ENCODE measurements at regions not wholly inside any gene's neighbourhood (a gene's known extent, or its start where the extent isn't known, plus 50 kb on each side); places are given as distances from the start of the nearest gene placed in this dataset.
A peak's percentile ranks its signal among the peaks of the same experiment; 100 is the strongest.

DNA sequence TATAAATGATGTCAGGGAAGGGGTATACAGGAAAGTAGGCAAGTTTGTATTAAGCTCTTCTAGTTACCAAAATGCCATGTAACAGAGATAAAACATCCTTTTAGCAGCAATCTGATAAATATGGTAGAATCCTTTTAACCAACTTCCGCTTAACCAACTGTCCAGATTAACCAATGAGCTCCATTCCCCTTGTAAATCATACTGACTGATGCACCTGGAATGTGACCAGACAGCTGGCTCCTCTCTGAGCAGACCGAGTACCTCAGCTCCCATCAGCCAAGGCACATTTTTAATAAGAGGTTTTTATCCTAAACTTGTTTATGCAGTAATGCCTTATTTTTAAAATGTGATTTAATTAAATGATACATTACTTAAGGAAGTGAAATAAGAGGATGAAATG, 66.4 kb downstream of the KLF12 start:
- DNase-seq (ENCODE audit: extremely low spot score): no peak
- 71% methylated on average over 2 of the region's 2 CpGs for WGBS
- Histone ChIP-seq H3K4me3 (no peak overlapping the region), H3K27me3 (no peaks in the 10 kb centered on the region), H3K9me3 (no peaks in the 10 kb centered on the region), H3K27ac (replicated peaks in 1 of 4) (no peak overlapping the region), H3K4me1 (peaks cover 12 to 40% (median 37%) of the 10 kb centered on the region in 4 donors), H3K36me3 (no peaks in the 10 kb centered on the region)
- TF ChIP-seq, protein P1, sequence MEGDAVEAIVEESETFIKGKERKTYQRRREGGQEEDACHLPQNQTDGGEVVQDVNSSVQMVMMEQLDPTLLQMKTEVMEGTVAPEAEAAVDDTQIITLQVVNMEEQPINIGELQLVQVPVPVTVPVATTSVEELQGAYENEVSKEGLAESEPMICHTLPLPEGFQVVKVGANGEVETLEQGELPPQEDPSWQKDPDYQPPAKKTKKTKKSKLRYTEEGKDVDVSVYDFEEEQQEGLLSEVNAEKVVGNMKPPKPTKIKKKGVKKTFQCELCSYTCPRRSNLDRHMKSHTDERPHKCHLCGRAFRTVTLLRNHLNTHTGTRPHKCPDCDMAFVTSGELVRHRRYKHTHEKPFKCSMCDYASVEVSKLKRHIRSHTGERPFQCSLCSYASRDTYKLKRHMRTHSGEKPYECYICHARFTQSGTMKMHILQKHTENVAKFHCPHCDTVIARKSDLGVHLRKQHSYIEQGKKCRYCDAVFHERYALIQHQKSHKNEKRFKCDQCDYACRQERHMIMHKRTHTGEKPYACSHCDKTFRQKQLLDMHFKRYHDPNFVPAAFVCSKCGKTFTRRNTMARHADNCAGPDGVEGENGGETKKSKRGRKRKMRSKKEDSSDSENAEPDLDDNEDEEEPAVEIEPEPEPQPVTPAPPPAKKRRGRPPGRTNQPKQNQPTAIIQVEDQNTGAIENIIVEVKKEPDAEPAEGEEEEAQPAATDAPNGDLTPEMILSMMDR (IDR thresholded peaks at IDR 0.05): no peak
- intact Hi-C loops (cut with DNase I): no loop called here

DNA sequence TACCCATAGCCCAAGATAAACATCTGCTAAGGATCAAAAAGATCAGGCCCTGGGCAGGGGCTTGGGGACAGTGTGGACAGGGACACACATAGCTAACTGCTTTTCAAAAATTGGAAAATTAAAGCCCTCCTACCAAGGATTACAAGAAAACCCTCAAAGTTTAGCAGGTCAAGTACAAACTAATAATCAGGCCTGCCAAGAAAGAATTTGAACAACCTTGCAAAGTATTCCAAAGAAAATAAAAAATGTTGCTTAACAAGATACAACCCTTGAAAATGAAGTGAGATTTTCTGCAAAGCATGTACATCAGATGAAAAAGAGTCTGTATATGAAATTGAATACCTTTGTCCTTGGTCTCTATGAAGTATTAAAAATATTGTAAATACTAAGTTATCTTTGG, 67.3 kb downstream of the KLF12 start:
- Histone ChIP-seq H3K27ac (replicated peaks in 1 of 4) (no peak overlapping the region), H3K4me1 (peaks cover 20 to 49% (median 46%) of the 10 kb centered on the region in 4 donors), H3K36me3 (no peaks in the 10 kb centered on the region), H3K27me3 (no peaks in the 10 kb centered on the region), H3K4me3 (no peak overlapping the region), H3K9me3 (no peaks in the 10 kb centered on the region)
- no peak for TF ChIP-seq EP300 (IDR thresholded peaks at IDR 0.05)
- TF ChIP-seq POLR2AphosphoS5 (IDR thresholded peaks at IDR 0.05): no peak
- TF ChIP-seq, protein P1 (IDR thresholded peaks at IDR 0.05): no peak
- no peak for TF ChIP-seq POLR2A (IDR thresholded peaks at IDR 0.05; ENCODE audit: low read depth)
- no peak for DNase-seq (ENCODE audit: extremely low spot score)
- intact Hi-C loops (cut with DNase I): no loop called here

GRCh38 chr13:74064805-74065312, 69.3 kb downstream of the KLF12 start:
- Histone ChIP-seq H3K27ac (replicated peaks in 1 of 4) (no peak overlapping the region), H3K27me3 (no peaks in the 10 kb centered on the region), H3K36me3 (no peaks in the 10 kb centered on the region), H3K9me3 (no peaks in the 10 kb centered on the region), H3K4me1 (peaks cover 23 to 55% (median 53%) of the 10 kb centered on the region in 4 donors), H3K4me3 (no peak overlapping the region)
- intact Hi-C loops (cut with DNase I): no loop called here
- DNase-seq (ENCODE audit: extremely low spot score): no peak
- TF ChIP-seq POLR2A (IDR thresholded peaks at IDR 0.05; ENCODE audit: low read depth) (no peak), POLR2AphosphoS5 (IDR thresholded peaks at IDR 0.05) (no peak), EP300 (IDR thresholded peaks at IDR 0.05) (no peak)
- TF ChIP-seq, protein P1 (IDR thresholded peaks at IDR 0.05): no peak
- WGBS: 77% methylated on average over 1 of the region's 1 CpG

DNA sequence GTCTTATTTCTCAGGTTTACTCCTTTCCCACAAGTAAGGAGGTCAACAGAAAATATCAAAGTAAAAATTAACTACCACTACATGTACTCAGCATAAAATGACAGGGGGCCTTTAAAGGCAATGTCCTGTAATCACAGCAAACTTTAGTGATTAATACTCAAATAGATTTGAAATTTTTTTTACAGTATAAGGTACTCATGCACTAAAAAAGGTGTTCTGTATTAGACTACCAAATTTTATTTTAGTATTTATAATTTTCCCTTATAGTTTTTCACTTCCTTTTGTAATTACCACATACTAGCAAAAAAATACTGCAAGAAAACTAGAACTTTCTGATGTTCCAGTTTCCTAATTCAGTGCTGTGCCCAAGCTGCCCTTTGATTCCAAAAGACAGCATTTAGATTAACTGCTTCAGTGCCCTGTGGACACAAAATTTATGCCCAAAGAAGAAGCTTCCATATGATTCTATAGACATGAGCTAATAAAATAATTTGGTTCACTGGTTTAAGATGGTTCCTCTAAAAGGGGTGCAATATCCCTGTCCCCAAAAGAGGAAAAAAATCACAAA, 70.6 kb downstream of the KLF12 start:
- no peak for TF ChIP-seq POLR2AphosphoS5 (IDR thresholded peaks at IDR 0.05)
- no peak for TF ChIP-seq POLR2A (IDR thresholded peaks at IDR 0.05; ENCODE audit: low read depth)
- TF ChIP-seq EP300 (IDR thresholded peaks at IDR 0.05): no peak
- TF ChIP-seq, protein P1 (IDR thresholded peaks at IDR 0.05): no peak
- no peaks in the 10 kb centered on the region for H3K27me3 ChIP-seq
- no peak for DNase-seq (ENCODE audit: extremely low spot score)
- H3K4me3 ChIP-seq: peak overlapping the region in 3 of 4 donors; percentile 28 to 43 (median 41)
- no peaks in the 10 kb centered on the region for H3K36me3 ChIP-seq
- H3K9me3 ChIP-seq: no peaks in the 10 kb centered on the region
- peaks cover 31 to 60% (median 53%) of the 10 kb centered on the region in 4 donors for H3K4me1 ChIP-seq
- intact Hi-C loops (cut with DNase I): no loop called here
- peak overlapping the region; percentile 58 to 75 (median 72) for H3K27ac ChIP-seq (replicated peaks in 1 of 4)

DNA sequence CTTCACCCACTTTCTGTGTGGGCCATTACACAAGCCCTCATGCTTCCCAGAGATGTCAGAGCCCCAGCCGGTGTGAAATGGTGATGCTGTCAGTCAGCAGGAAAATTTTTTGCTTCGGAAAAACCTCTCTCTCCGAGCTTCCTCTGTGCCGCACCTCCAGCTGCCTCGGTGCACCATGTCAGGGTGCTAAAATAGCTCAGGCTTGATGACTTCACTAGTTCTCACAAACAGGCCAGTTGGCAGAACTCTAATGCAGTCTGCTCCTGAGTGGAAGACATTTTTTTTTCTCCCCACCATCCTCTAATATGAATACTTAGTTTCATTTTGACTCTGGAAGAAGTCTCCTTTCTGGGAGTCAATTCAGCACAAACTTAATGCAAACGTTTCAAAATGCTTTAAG, 71.3 kb downstream of the KLF12 start:
- peaks cover 33 to 55% (median 52%) of the 10 kb centered on the region in 4 donors for H3K4me1 ChIP-seq
- H3K27ac ChIP-seq (replicated peaks in 1 of 4): peak overlapping the region; percentile 58 to 75 (median 72)
- H3K4me3 ChIP-seq: peak overlapping the region; percentile 28 to 43 (median 40)
- H3K27me3 ChIP-seq: no peaks in the 10 kb centered on the region
- no peaks in the 10 kb centered on the region for H3K9me3 ChIP-seq
- no peaks in the 10 kb centered on the region for H3K36me3 ChIP-seq
- WGBS: 9% methylated on average over 6 of the region's 6 CpGs
- no peak for DNase-seq (ENCODE audit: extremely low spot score)
- no peak for TF ChIP-seq POLR2A (IDR thresholded peaks at IDR 0.05; ENCODE audit: low read depth)
- peak; percentile 54 to 59 for TF ChIP-seq POLR2AphosphoS5 (IDR thresholded peaks at IDR 0.05)
- intact Hi-C loops (cut with DNase I): no loop called here

Data from esophagus muscularis mucosa (tissue), 4 donors.